ENCODE measurements at regions not wholly inside any gene's neighbourhood (a gene's known extent, or its start where the extent isn't known, plus 50 kb on each side); places are given as distances from the start of the nearest gene placed in this dataset.

GRCh38 chr11:134541951-134542350 lies 129.9 kb upstream of the B3GAT1 start:
- no peaks in the 10 kb centered on the region for H3K9me3 ChIP-seq (ENCODE audit: control insufficient read depth, insufficient read depth, low read depth, low read length)
- no peaks in the 10 kb centered on the region for H3K36me3 ChIP-seq (ENCODE audit: control insufficient read depth in 2 of 2, insufficient read depth in 1 of 2, low read length in 2 of 2)
- no peak overlapping the region for H3K27ac ChIP-seq (ENCODE audit: extremely low read depth, low read depth, low read length)
- no peak overlapping the region for H3K4me3 ChIP-seq (ENCODE audit: low read depth, low read length)
- POLR2A ChIA-PET, result no interaction called here
- CTCF ChIA-PET, result no interaction called here
- H3K4me1 ChIP-seq (ENCODE audit: control insufficient read depth, insufficient read depth, low read length), result no peaks in the 10 kb centered on the region
- TF ChIP-seq ZNF239 (tag by site-specific recombination; IDR thresholded peaks at IDR 0.05) (no peak), ZNF404 (tag by site-specific recombination; IDR thresholded peaks at IDR 0.05) (no peak), ZNF645 (tag by site-specific recombination; IDR thresholded peaks at IDR 0.05) (no peak), SALL2 (tag by site-specific recombination; IDR thresholded peaks at IDR 0.05; ENCODE audit: borderline replicate concordance) (no peak), ZNF416 (tag by site-specific recombination; IDR thresholded peaks at IDR 0.05) (no peak), PRDM4 (tag by site-specific recombination; IDR thresholded peaks at IDR 0.05) (no peak), PBX3 (CRISPR knock-in tag; IDR thresholded peaks at IDR 0.05) (no peak)

GRCh38 chr11:134541355-134541754 lies 129.3 kb upstream of the B3GAT1 start:
- H3K36me3 ChIP-seq (ENCODE audit: control insufficient read depth in 2 of 2, insufficient read depth in 1 of 2, low read length in 2 of 2), result no peaks in the 10 kb centered on the region
- no peak overlapping the region for H3K27ac ChIP-seq (ENCODE audit: extremely low read depth, low read depth, low read length)
- no peak overlapping the region for H3K4me3 ChIP-seq (ENCODE audit: low read depth, low read length)
- ChIA-PET POLR2A (no interaction called here), CTCF (no interaction called here)
- no peaks in the 10 kb centered on the region for H3K9me3 ChIP-seq (ENCODE audit: control insufficient read depth, insufficient read depth, low read depth, low read length)
- no peak for TF ChIP-seq ZNF843 (tag by site-specific recombination; IDR thresholded peaks at IDR 0.05)
- TF ChIP-seq ZBTB6 (tag by site-specific recombination; IDR thresholded peaks at IDR 0.05), result no peak
- TF ChIP-seq SCRT2 (tag by site-specific recombination; IDR thresholded peaks at IDR 0.05), result no peak
- TF ChIP-seq ZNF223 (tag by site-specific recombination; IDR thresholded peaks at IDR 0.05), result no peak
- TF ChIP-seq ZNF777 (tag by site-specific recombination; IDR thresholded peaks at IDR 0.05; ENCODE audit: borderline replicate concordance), result no peak
- TF ChIP-seq ZNF76 (tag by site-specific recombination; IDR thresholded peaks at IDR 0.05; ENCODE audit: borderline replicate concordance, low read depth), result no peak
- H3K4me1 ChIP-seq (ENCODE audit: control insufficient read depth, insufficient read depth, low read length), result no peaks in the 10 kb centered on the region

- POLR2A ChIA-PET, result no interaction called here
- no peaks in the 10 kb centered on the region for H3K36me3 ChIP-seq (ENCODE audit: control insufficient read depth in 2 of 2, insufficient read depth in 1 of 2, low read length in 2 of 2)
- TF ChIP-seq ZNF157 (tag by site-specific recombination; IDR thresholded peaks at IDR 0.05), result no peak
- no peak for TF ChIP-seq ZNF558 (tag by site-specific recombination; IDR thresholded peaks at IDR 0.05)
- no peak for TF ChIP-seq ZNF830 (tag by site-specific recombination; IDR thresholded peaks at IDR 0.05; ENCODE audit: low read depth)
- TF ChIP-seq ZNF354C (tag by site-specific recombination; IDR thresholded peaks at IDR 0.05; ENCODE audit: borderline replicate concordance, low read depth), result no peak
- no peak for TF ChIP-seq ZNF701 (tag by site-specific recombination; IDR thresholded peaks at IDR 0.05)
- TF ChIP-seq ZNF843 (tag by site-specific recombination; IDR thresholded peaks at IDR 0.05), result no peak
- no peak for TF ChIP-seq ZBTB10 (tag by site-specific recombination; IDR thresholded peaks at IDR 0.05)
- no peaks in the 10 kb centered on the region for H3K9me3 ChIP-seq (ENCODE audit: control insufficient read depth, insufficient read depth, low read depth, low read length)
- no peak overlapping the region for H3K4me3 ChIP-seq (ENCODE audit: low read depth, low read length)
- H3K4me1 ChIP-seq (ENCODE audit: control insufficient read depth, insufficient read depth, low read length), result no peaks in the 10 kb centered on the region
- CTCF ChIA-PET, result no interaction called here
- no peak overlapping the region for H3K27ac ChIP-seq (ENCODE audit: extremely low read depth, low read depth, low read length)
Measured at GRCh38 chr11:134539285-134539684, 127.2 kb upstream of the B3GAT1 start.

Measured in HEK293 (cell line).